DMS53 treated with DMSO at 0.1 percent for 48 hours (cell line): ENCODE measurements at regions not wholly inside any gene's neighbourhood (a gene's known extent, or its start where the extent isn't known, plus 50 kb on each side); places are given as distances from the start of the nearest gene placed in this dataset.
"Not testable (repeated sequence)": the region's sequence is repeated elsewhere in the genome, so short reads cannot be mapped to it uniquely, and the experiment has no call there.

Experiments used
- DNase-seq: peaks from one replicate; lab custom pipeline; 2025; ENCODE audit not compliant: unreplicated experiment; lab: John Stamatoyannopoulos, UW

- no peak for DNase-seq
Measured at GRCh38 chr1:82366689-82367088, 566.0 kb downstream of the ADGRL2 start.

- DNase-seq, result not testable (repeated sequence)
Measured at GRCh38 chr1:82359541-82359940, 558.8 kb downstream of the ADGRL2 start.

GRCh38 chr1:82358706-82359105 is 558.0 kb downstream of the ADGRL2 start:
- not testable (repeated sequence) for DNase-seq

- DNase-seq, result not testable (repeated sequence)
Measured at GRCh38 chr1:82354546-82354945, 553.8 kb downstream of the ADGRL2 start.

DNA sequence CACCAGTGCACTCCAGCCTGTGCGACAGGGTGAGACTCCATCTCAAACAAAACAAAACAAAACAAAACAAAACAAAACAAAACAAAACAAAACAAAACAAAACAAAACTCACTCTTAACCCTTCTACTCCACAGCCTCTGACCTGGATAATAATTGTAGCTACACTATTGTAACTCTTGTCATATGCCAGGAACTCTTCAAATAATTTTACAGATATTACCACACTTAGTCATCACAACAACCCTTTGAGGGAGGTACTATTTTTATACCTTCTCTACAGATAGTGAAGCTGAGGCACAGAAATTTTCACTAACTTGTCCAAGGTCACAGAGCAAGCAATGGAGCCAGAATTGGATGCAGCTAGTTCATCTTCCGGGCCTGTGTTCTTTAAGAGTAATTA is 547.8 kb downstream of the ADGRL2 start:
- DNase-seq, result no peak

- DNase-seq, result no peak
Measured at GRCh38 chr1:82346141-82346540, 545.4 kb downstream of the ADGRL2 start.

GRCh38 chr1:82343381-82343780 is 542.6 kb downstream of the ADGRL2 start:
- DNase-seq, result no peak

DNA sequence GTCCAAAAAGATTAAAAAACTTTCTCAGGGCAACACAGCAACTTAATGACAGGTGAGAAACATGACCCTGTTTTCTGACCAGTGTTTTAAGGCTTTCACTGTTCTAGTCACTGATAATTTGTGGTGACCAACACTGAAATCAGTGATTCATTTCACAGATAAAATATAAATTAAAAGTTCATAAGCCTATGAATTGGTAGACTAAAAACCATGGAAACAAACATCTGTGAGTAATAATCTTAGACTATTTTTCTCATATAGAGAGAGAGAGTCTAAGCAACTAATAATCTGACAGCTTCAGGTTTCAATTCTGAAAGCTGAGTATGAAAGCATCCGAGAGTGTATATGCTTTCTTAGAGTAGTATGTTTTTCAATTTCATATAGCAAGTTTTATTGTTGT is 536.9 kb downstream of the ADGRL2 start:
- DNase-seq, result no peak

GRCh38 chr1:82330330-82330729 is 529.6 kb downstream of the ADGRL2 start:
- DNase-seq, result no peak

GRCh38 chr1:82329226-82329625 is 528.5 kb downstream of the ADGRL2 start:
- DNase-seq, result no peak

DNA sequence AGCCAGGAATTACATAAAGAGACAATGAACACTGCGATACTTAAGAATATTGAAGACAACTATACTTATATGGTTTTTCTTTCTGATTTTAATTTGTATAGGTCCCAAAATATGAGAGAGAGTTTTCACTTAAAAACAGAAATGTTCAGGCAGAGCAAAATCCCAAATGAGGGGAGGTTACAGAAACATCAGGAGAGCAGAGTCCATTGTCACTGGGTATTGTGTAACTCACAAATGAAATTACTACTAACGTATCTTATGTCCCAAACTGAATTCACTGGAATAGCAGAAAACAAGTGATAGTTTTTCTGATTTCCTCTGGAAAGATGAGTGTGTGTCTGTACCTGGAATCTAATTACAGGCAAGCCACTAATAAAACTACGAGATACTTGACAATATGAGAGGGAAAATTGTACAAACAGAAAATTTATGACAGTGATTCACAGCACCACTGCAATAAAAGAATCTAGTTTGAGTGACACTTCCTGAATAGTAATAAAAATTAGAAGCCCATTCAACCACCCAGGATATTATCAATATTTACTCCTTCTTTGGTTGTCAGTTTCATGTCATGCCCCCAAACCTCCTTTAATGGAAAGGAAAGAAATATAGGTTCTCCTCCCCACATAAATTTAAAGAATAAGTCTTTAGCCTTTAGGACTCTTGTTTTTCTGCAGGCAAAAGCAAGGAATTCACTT is 522.6 kb downstream of the ADGRL2 start:
- no peak for DNase-seq

DNA sequence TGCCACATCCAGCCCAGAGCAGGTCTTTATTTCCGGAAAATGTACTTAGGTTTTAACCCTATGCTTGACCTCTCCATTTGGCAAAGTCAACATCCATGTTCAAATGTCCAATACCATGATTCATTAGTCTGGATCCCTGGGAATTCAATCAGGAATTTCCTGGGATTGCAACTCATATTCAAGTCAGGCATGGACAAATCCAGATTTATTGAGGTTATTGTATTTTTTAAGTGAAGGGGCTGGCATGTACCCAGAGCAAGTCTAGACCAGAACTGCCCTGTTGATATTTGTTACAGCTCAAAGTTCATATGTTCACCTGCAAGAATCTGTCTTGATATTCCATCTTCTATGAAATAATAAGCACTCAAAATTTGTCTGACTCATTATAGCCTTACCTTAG is 521.1 kb downstream of the ADGRL2 start:
- no peak for DNase-seq

- no peak for DNase-seq
Measured at GRCh38 chr1:82319546-82319945, 518.8 kb downstream of the ADGRL2 start.

GRCh38 chr1:82318921-82319320 is 518.2 kb downstream of the ADGRL2 start:
- DNase-seq, result no peak

DNA sequence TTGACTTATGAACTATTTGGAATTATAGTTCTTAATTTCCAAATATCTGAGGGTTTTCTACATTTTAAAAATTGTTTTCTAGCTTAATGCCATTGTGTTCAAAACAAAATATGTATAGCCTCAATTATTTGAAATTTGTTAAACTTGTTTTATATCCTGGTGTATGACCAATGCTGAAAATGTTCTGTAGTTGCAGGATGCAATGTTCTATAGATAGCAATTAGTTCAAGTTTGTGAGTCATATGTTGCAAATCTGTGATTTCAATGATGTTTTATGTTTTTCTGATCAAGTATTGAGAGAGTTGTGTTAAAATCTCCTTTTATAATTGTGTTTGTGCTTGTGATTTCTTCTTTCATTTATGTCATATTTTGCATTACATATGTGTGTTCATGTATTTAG is 517.5 kb downstream of the ADGRL2 start:
- DNase-seq, result no peak

DNA sequence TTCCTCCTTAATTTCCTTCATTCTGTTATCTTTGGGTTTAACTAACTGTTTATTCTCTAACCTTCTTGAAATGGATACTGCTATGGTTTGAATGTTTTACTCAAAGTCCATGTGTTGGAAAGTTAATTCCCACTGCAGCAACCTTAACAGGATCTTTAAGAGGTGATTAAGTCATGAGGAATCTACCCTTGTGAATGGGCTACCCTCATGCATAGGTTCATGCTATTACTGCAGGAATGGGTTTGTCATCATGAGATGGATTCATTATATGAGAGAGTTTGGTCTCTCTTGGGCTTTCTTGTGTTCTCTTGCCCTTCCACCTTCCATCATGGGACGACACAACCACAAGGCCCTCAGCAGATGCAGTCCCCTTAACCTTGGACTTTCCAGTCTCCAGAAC is 516.9 kb downstream of the ADGRL2 start:
- DNase-seq, result no peak

DNA sequence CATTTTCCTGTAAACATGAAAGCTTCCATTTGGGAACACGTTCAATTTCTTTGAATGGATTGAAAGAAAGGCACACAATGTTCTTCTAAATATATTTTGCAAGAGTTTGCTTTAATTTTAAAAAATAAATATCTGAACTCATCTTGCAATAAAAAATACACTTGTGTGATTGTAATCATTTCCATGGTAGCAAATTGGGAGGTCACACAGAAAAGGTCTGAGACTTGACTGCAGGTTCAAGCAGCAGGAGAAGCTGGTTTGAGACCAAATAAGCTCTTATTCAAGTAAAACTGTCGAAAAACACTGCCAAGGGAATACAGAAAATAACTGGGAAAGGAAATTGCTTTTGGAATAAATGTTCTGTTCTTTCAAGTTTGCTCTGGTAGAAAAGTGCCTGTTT is 498.9 kb downstream of the ADGRL2 start:
- DNase-seq, result no peak

DNA sequence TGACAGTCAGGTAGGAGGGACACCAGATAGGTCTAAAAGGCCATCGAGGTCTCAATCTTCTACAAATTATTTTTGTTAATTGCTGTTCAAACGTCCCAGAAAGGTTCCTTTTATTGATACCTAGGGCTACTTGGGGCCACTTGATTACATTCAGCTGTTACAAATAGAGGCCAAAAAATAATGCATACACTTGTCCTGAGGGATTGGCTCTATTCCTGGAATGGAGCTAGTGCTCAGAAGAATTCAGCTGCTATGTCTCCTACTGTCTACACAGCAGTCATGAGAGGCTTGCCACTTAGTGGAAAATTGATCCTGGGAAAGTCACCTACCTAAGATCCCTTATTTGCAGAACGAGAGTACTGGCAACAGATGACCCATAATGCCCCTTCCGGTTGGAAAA is 498.3 kb downstream of the ADGRL2 start:
- no peak for DNase-seq

DNA sequence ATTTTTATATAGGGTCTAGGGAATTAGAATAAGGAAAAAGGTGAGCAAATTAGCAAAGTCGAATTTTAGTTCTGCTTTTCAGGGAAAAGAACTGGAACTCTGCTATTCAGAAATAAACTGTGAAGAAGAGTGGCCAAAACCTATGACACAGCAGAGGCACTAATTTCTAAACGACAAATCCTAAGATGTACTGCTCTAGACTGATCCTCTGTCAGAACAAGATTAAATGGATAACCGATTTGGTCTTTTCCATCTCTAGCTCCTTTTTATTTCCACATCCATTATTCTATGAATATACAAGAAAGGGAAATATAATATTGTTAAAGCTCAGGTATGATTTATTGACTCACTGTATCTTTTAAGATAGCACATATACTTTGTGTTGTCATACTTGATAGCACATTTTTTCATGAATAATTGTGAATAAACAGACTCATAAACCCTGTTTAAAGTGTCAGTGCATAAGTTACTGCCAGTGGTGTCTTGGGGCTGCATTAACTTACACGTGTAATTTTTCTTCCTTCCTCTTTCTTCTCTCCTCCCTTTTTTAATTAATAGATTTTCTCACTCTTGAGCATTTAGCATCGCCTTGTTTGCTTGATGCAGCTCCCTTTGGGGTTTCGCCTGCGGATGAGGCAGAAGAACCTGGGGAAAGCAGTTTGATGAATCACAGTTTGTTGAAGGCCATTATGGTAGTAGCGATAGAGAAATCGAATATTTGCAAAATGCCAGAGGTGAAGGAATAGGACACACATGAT is 496.6 kb downstream of the ADGRL2 start:
- DNase-seq, result no peak

- no peak for DNase-seq
Measured at GRCh38 chr1:82287556-82287955, 486.8 kb downstream of the ADGRL2 start.

DNA sequence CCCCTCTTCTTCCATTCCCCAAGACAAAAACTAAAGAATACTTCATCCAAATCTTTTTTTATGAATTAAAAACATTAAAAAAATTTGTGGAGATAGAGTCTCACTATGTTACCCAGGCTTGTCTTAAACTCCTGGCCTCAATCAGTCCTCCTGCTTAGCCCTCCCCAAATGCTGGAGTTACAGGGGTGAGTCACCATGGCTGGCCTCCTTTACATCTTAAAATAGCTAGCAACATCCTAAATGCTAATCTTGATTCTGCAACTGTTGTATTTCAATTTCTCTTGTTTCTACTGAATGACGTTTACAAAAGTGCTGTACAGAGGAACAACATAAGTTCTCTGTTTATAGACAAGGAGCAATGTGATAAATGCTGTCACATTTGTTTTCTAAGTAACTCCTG is 483.5 kb downstream of the ADGRL2 start:
- no peak for DNase-seq

GRCh38 chr1:82279241-82279640 is 478.5 kb downstream of the ADGRL2 start:
- DNase-seq, result no peak

GRCh38 chr1:82273816-82274215 is 473.1 kb downstream of the ADGRL2 start:
- no peak for DNase-seq
